C4-2B (cell line): ENCODE measurements at regions not wholly inside any gene's neighbourhood (a gene's known extent, or its start where the extent isn't known, plus 50 kb on each side); places are given as distances from the start of the nearest gene placed in this dataset.

Source experiments
- ZFX ChIP-seq: fragments of 450-650 bp; IDR thresholded peaks from 2 replicates; pipeline ENCODE4 v1.6.1; 2017
- TF ChIP-seq, protein P1 (sequence below): fragments of 450-650 bp; conservative IDR thresholded peaks from 2 replicates; pipeline ENCODE4 v1.5.1; 2017; ENCODE audit warnings: mild to moderate bottlenecking

DNA sequence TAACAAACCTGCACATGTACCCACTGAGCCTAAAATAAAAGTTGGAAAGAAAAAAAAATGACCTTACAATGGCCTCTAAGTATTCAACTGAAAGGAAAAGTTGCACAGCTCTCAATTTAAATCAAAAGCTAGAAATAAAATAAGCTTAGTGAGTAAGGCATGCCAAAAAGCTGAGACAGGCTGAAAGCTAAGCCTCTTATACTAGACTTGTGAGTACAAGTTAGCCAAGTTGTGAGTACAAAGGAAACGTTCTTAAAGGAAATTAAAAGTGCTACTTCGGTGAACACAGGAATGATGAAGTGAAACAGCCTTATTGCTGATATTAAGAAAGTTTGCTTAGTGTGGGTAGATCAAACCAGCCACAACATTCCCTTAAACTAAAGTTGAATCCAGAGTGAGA lies 707.9 kb upstream of the PITX2 start:
- TF ChIP-seq, protein P1, sequence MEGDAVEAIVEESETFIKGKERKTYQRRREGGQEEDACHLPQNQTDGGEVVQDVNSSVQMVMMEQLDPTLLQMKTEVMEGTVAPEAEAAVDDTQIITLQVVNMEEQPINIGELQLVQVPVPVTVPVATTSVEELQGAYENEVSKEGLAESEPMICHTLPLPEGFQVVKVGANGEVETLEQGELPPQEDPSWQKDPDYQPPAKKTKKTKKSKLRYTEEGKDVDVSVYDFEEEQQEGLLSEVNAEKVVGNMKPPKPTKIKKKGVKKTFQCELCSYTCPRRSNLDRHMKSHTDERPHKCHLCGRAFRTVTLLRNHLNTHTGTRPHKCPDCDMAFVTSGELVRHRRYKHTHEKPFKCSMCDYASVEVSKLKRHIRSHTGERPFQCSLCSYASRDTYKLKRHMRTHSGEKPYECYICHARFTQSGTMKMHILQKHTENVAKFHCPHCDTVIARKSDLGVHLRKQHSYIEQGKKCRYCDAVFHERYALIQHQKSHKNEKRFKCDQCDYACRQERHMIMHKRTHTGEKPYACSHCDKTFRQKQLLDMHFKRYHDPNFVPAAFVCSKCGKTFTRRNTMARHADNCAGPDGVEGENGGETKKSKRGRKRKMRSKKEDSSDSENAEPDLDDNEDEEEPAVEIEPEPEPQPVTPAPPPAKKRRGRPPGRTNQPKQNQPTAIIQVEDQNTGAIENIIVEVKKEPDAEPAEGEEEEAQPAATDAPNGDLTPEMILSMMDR, result no peak
- TF ChIP-seq ZFX, result no peak
